NCI-H146 treated with DMSO at 0.1 percent for 48 hours (cell line): ENCODE measurements at regions not wholly inside any gene's neighbourhood (a gene's known extent, or its start where the extent isn't known, plus 50 kb on each side); places are given as distances from the start of the nearest gene placed in this dataset.
"Not testable (repeated sequence)": the region's sequence is repeated elsewhere in the genome, so short reads cannot be mapped to it uniquely, and the experiment has no call there.

ENCODE experiments used
- DNase-seq: peaks from one replicate; lab custom pipeline; 2025; ENCODE audit not compliant: unreplicated experiment; lab: John Stamatoyannopoulos, UW

- DNase-seq, result no peak
Observed at GRCh38 chr11:92168936-92169335, 55.7 kb upstream of the FAT3 start.

GRCh38 chr11:92167571-92167970 is 57.0 kb upstream of the FAT3 start:
- DNase-seq, result no peak

GRCh38 chr11:92166335-92166734 is 58.3 kb upstream of the FAT3 start:
- no peak for DNase-seq

GRCh38 chr11:92163879-92164278 is 60.7 kb upstream of the FAT3 start:
- no peak for DNase-seq

- no peak for DNase-seq
Observed at GRCh38 chr11:92162776-92163175, 61.8 kb upstream of the FAT3 start.

GRCh38 chr11:92159931-92160330 is 64.7 kb upstream of the FAT3 start:
- DNase-seq, result no peak

GRCh38 chr11:92157390-92157789 is 67.2 kb upstream of the FAT3 start:
- DNase-seq, result not testable (repeated sequence)

- no peak for DNase-seq
Observed at GRCh38 chr11:92154611-92155010, 70.0 kb upstream of the FAT3 start.

- DNase-seq, result no peak
Observed at GRCh38 chr11:92154110-92154509, 70.5 kb upstream of the FAT3 start.

- no peak for DNase-seq
Observed at GRCh38 chr11:92153542-92153941, 71.1 kb upstream of the FAT3 start.

GRCh38 chr11:92152245-92152644 is 72.4 kb upstream of the FAT3 start:
- no peak for DNase-seq

GRCh38 chr11:92149996-92150395 is 74.6 kb upstream of the FAT3 start:
- no peak for DNase-seq

GRCh38 chr11:92141725-92142124 is 82.9 kb upstream of the FAT3 start:
- no peak for DNase-seq

- no peak for DNase-seq
Observed at GRCh38 chr11:92141159-92141558, 83.5 kb upstream of the FAT3 start.

- no peak for DNase-seq
Observed at GRCh38 chr11:92140021-92140420, 84.6 kb upstream of the FAT3 start.

GRCh38 chr11:92138296-92138695 is 86.3 kb upstream of the FAT3 start:
- no peak for DNase-seq

GRCh38 chr11:92137747-92138146 is 86.9 kb upstream of the FAT3 start:
- no peak for DNase-seq

GRCh38 chr11:92136797-92137196 is 87.8 kb upstream of the FAT3 start:
- no peak for DNase-seq

GRCh38 chr11:92131289-92131865 is 93.2 kb upstream of the FAT3 start:
- no peak for DNase-seq

- DNase-seq, result no peak
Observed at GRCh38 chr11:92130421-92130831, 94.2 kb upstream of the FAT3 start.

- DNase-seq, result no peak
Observed at GRCh38 chr11:92129811-92130210, 94.8 kb upstream of the FAT3 start.

GRCh38 chr11:92128026-92128425 is 96.6 kb upstream of the FAT3 start:
- DNase-seq, result no peak

GRCh38 chr11:92125321-92125720 is 99.3 kb upstream of the FAT3 start:
- no peak for DNase-seq

- no peak for DNase-seq
Observed at GRCh38 chr11:92123540-92123939, 101.1 kb upstream of the FAT3 start.
